HG03439 (cell line): ENCODE measurements at regions not wholly inside any gene's neighbourhood (a gene's known extent, or its start where the extent isn't known, plus 50 kb on each side); places are given as distances from the start of the nearest gene placed in this dataset.

Source experiments
- ATAC-seq: cut with Tn5 transposase; IDR thresholded peaks from one replicate; pipeline ENCODE4 v1.9.1; 2021; ENCODE audit warnings: mild to moderate bottlenecking, moderate library complexity; ENCODE audit not compliant: unreplicated experiment

DNA sequence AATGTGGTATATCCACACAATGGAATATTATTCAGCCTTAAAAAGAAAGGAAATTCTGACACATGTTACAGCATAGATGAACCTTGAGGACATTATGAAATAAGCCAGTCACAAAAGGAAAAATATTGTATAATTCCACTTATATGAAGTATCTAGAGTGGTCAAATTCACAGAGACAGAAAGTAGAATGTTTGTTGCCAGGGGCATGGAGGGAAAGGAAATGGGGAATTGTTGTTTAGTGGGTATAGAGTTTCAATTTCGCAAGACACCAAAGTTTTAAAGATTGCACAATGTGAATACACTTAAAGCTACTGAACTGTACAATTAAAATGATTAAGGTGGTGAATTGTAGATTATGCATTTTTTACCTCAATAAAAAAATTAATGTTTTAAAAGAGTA lies 92.9 kb downstream of the TXNL1 start:
- ATAC-seq, result no peak

DNA sequence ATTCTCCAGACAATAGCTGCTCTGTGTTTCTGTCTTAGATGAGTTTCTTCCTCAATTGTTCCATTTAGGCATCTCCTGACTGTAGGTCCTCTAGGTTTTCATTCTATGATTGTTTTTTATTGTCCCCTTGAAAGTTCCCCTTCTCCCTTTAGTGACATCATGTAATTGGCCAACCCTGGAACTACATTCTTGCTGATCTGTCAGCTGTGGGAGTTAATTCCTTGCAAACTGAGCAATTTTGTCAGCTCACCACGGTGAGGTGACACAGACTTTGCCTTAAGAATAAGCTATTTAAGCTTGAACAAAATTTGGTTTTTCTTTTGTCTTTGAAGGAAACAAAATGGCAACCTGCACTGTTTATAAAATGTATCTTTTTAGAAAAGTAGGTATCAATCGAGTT lies 95.9 kb downstream of the TXNL1 start:
- no peak for ATAC-seq

DNA sequence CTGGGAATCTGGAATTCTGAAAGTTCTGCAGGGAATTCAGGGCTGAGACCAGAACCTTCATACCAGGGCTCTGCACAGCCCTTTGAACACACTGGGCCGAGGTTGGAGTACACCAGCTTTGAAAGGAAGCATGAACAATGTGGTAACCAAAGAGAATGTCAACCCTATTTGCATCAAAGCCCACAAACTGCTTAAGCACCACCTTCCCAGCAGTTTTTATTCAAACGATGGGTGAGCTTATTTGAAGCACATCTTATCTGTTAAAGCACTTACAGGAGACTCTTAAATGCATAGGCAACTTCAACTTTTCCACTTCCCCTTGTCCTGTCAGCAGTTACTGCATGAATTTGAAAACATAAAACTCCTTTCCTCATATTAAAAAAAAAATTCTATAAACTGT lies 96.6 kb downstream of the TXNL1 start:
- no peak for ATAC-seq

DNA sequence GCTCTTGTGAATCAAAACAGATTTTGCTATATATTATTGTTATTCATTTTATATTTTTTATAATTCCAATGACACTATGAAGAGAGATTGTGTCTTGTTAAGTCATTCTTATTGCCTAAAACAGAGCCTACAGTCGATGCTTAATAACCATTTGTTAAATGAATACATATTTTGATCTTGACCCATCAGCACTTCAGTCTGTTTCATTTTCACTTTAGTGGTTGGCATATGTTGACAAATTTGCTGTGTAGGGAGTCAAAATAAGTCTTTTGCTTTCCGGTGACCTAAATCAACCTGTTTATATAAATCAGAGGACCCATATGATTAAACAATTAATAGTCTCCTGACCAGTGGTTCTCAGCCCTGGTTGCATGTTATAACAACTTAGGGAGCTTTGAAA lies 97.1 kb downstream of the TXNL1 start:
- no peak for ATAC-seq

DNA sequence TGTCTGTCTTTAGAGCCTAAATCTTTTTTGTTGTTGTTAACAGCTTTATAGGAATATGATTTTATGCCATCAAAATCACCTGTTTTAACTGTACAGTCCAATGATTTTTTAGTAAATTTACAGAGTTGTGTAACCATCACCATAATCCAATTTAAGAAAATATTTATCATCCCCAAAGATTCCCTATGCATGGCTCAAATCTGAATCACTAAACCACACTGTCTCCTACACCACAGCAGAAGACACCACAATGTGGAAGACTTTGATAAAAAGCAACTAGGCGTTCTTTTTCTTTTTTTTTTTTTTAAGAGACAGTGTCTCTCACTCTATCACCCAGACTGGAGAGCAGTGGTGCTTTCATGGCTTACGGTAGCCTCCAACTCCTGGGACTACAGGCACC lies 99.6 kb downstream of the TXNL1 start:
- ATAC-seq, result no peak

DNA sequence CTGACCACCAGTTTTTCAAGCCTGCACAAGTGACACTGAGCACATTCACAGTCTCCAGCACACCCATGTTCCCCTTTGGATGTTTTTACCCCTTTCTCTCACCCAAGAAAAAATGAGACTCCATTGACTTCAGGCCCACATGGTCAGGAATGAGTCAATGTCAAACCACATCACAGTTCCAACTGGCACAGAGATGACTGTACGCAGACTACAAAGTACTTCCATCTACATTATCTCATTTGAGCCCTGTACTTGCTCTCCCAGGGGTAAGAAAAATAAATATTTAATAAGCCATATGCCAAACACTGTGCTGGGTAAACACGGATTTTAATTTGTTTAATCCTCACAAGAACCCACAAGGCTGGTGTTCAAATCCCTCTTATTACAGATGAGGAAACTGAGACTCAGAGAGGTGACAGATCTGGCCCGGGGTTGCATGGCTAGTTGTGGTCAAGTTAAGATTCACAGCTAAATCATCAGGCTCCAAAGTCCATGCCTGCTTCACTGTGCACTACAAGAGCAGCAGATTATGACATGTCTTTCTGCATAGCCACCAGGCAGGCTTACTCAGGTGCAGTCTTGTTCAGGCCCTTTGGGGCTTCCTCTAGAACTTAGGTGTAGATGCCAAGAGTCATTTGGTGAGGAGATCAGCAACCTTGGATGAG lies 106.1 kb downstream of the TXNL1 start:
- peak; percentile 94 for ATAC-seq

DNA sequence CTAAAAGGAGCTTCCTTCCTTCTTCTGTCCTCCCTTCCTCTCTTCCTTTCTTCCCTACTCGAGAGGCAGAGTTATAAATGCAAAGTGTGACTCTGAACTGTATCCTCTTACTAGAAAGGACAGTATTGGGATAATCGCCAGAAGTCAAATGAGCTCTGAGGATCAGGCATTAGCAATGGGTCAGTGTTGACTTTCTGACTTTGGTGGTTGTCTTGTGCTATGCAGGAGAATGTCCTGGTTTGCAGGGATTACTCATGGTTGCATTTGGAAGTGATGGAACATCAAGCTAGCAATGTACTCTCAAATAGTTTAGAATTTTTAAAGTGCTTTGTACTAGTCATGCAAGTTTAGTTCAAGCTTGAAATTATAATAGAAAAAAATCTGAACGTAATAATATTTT lies 115.6 kb downstream of the TXNL1 start:
- ATAC-seq, result no peak

DNA sequence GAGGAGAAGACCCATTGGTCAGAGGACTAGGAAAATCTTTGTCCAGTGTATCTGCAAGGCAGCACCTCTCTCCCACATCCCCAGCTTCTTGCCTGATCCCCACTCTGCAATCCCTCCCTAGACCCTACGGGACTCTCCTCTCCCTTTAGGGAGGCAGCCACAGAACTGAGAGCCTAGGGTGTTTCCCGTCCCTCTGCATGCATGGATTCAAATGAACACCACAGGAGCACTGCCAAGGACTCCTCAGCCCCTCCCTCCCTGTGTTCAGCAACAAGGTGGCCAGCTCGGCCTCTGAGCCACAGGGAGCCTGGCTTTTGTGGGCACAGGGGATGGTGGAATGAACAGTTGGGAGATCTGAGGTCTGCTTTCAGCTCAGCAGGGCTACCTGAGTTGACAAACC lies 117.1 kb downstream of the TXNL1 start:
- no peak for ATAC-seq

DNA sequence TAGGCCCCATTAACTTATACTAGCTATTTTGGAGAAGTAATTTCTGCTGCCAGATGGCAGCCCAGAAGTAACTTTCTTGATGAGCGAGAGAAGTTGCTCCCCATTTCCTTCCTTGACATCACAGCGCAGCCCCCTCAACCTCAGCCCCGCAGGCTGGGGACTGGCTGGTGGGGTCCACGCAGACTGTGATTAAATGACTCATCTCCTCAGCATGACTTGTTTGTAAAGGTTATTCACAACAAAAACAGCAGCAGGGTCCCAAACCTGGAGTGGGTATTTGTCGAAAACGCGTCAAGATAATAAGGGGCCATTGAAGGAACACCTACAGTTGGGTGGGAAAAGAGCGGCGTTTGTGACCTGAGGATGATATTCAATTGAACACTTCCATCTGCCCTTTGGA lies 120.6 kb downstream of the TXNL1 start:
- ATAC-seq, result no peak

DNA sequence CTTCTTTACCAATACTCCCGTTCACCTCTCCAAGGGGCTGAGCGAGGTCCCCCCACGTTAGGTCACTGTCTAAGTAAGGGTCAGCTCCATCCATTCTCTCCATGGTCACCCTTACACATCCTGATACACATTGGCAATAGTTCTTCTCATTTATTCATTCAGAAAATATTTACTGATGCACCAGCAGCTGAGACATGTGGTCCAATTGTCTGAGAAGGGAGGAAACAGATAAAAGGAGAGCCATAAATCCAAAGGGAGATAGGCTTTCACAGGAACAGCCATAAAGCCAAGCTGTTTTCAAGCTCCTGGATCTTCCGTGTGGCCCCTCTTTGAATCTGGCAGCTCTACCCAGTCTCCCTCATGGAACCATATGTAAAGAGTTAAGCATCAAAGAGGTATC lies 121.2 kb downstream of the TXNL1 start:
- ATAC-seq, result no peak

DNA sequence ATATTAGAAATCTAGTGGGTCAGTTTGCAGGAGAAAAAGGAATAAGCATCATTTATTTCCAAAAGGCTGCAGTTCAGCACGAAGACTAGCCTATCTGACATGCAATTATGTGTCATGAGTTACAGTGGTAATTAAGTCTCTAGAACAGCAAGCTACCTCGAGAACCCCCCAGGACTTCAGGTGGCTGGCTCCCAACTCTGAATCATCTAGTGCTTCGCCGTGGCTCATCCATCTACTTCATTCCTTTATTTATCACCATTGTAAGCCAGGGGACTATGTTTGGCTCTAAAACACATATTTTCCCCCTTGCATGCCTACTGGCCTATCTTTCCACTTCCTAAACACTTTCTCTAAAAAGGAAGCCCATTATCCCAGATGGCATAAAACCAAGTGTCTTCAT lies 121.6 kb downstream of the TXNL1 start:
- no peak for ATAC-seq

DNA sequence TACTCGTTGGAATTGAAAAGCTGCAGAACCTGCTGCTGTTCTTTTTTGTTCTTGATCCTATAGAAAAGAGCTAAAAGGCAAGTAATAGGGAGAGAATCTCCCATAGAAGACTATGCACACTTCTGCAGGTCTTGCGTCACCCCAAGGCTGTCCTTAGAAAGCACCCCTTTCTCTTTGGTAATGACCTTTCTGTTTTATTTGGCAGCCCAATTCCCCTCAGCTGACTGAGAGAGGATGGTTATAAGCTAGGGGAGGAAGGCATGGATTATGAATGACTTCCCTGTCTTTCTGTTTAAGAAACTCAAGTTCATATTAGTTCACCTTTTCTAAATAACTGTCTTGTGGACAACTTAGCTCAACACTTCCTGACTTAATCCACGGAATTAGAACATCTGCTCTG lies 122.9 kb downstream of the TXNL1 start:
- no peak for ATAC-seq

DNA sequence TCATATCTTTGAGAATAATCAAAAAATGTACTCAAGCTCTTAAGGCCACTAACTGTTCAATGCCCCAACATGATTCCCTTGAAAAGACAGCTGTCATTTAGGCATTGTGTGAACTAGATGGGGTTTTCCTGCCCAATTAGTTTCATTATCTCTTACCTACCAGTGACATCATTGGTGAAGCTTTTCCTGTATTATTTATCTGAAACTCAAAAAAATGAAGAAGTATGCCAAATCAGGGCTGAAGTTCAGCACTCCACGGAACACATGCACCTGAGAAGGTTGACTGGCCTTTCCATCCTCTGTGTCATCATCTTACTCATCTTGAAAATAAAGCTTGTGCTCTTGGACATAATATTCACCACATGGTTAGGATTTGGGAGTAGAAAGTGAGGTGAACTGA lies 126.4 kb downstream of the TXNL1 start:
- no peak for ATAC-seq

DNA sequence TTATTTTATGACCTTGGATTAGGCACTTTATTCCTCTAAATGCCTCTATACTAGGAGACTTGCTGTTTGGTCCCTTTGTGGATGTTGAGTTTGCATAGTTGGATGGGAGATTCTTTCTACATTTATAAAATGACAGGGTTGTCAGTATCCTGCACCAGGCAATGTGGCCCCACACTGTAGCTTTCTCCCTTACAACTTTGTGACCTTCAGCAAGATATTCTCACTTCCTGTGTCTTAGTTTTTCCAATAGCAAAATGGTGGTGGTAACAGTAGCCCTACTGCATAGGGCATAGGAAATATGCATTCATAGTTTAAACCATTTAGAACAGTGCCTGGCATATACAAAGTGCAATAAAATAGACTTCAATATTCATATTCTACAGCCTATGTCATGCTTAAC lies 128.3 kb downstream of the TXNL1 start:
- no peak for ATAC-seq

DNA sequence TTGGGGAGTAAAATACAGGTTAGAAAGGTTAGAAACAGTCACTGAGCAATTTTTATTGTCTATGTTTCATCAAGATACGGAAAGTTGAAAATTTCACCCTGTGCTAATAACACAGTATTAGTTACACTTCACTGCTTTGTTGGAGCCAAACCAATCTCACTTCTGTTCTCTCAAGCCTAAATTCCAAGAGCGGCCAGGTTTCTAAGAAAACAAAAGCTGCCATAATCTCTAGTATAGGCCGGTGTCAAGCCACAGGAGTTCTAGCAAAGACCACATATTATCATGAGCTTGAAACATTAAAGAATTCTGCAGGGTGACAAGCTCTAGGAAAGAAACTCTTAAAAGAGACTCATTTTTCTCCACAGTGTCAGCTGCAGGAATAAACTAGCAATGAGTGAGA lies 128.7 kb downstream of the TXNL1 start:
- ATAC-seq, result no peak

DNA sequence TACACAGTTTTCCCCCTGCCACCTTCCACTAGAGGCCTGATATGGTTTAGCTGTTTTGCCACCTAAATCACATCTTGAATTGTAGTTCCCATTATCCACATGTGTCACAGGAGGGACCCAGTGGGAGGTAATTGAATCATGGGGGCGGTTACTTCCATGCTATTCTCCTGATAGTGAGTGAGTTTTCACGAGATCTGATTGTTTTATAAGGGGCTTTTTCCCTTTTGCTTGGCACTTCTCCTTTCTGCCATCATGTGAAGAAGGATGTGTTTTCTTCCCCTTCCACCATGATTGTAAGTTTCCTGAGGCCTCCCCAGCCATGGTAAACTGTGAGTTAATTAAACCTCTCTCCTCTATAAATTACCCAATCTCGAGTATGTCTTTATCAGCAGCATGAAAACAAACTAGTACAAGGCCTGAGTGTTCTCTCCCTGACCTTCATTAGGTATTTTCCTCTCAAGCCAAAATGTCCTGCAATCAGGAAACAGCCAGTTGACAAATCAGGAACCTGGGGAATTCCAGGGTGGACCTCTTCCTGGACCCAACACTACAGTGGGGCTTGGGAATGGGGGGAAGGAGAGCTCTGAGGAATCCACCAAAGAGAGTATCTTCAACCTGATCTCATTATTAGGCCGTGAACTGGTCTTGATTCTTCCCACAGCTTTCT lies 129.9 kb downstream of the TXNL1 start:
- no peak for ATAC-seq

DNA sequence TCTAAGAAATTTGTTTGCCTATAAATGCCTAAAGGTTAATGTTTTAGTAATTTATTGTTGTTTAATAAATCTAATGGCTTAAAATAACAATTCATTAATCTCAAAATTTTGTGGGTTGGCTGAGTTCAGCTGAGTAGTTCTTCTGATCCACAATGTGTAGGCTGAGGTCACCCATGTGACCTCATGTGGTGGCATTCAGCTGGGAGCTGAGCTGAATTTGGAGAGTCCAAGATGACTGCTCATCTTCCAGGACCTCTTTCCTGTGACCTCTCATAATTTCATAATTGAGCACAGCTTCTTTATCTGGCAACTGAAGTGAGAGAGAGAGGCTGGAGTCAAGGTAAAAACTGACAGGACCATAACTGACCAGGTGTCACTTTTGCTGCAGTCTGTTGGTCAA lies 132.4 kb downstream of the TXNL1 start:
- ATAC-seq, result no peak

DNA sequence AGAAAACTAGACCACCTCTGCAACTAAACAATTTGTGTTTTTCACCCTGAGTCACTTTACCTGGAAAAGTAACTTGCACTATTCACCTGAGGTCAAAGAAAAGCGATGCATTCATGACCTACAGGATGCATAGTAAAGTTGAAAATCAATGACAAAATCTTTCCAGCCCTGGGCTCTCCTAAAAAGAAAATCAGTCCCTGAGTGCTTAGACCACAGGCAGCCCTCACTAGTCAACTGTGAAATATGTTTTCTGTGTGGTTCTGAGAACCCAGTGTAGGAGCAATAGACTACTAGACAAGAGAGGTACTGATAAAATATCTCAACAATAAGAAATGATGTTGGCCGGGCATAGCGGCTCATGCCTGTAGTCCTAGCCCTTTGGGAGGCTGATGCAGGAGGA lies 133.1 kb downstream of the TXNL1 start:
- ATAC-seq, result no peak

DNA sequence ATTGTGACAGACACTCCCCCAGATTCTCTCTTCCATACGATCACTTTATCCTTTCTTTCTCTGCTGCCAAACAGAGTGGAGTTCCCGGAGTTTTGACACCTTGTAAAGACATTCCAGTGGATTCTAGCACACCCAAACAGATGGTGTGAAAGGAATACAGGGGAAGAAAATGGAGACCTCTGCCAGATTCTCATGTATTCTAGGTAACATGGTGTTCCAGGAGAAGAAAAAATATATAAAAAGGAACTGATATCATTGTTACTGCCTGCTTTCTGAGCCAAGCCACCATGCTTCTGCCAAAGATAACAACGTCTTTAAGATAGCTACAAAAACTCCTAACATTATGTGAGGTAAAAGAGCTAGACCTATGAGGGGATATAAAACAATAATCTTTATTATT lies 136.5 kb downstream of the TXNL1 start:
- ATAC-seq, result no peak

DNA sequence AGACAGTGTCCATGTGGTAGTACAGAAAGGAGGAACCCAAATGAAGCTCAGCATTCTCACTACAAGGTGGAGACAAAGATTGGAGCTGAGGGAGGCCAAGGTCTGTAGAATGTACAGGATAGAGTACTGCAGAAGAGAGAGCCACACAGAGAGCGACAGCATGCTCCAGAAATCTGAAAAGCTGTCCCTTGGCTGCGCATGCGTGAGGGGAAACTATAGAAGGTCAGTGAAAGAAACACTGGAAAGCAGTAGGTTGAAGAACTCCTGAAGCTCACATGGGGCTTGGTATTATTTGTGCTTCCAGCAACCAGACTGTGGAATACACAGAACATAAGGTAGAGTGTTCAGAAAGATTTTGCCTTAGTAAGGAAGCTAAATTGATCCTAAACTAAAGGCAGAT lies 142.5 kb downstream of the TXNL1 start:
- no peak for ATAC-seq

DNA sequence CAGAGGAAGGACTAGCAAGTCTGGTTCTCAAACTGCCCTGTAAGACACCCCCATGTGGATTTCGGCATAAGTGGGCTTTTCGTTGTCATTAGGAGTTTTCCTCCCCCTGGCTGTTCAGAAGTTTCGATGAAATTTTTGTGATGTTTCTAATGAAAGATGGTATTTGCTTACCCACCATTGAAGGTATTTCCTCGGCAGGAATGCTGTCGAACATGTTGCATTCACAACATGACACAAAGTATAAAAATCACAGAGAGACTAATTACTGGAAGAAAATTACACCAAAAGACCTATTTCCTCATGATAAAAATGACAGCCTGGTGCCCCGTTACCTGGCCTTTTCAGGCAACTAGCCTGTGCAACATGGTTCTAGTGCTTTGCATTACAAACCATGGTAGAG lies 144.9 kb downstream of the TXNL1 start:
- ATAC-seq, result no peak

DNA sequence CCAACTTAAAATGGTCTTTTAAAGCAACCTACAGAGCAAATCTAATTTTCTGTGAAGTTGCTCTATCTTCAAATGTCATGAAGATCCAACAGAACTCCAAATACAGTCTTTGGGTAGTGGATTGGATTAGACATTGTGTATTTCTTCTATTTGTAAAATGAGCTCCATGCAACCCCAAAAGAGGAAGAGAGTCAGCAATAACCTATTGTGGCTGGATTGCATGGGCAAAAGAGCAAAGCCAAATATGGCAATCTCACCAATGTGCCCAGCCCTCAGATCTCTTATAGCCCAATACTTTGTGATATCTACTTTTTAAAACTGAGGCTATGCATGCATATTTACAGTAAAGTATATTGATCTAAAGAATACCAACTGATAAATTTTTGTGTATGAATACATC lies 146.3 kb downstream of the TXNL1 start:
- no peak for ATAC-seq

DNA sequence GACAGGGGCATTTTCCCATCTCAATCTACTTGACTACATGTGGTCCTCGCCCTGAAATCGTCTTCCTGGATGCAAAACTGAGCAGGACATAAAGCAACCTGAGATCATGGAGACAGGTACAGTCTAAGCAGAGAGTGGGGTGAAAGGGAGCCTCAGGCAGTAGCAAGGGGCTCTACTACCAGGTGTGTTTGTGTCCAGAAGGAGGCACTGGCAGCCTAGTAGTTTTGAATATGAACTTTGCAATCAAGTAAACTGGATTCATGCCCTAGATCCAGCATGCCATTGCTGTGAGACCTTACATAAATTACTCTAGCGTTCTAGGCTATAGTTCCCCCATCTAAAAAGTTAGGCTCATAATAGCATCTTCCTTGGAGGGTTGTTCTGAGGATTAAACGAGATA lies 147.4 kb downstream of the TXNL1 start:
- ATAC-seq, result no peak
